ENCODE measurements at regions not wholly inside any gene's neighbourhood (a gene's known extent, or its start where the extent isn't known, plus 50 kb on each side); places are given as distances from the start of the nearest gene placed in this dataset.

- no peak for TF ChIP-seq CTCF (IDR thresholded peaks at IDR 0.05)
- TF ChIP-seq POLR2A (IDR thresholded peaks at IDR 0.05), result no peak
Measured at GRCh38 chr16:85552980-85553435, 60.1 kb upstream of the GSE1 start.

All from vagina (tissue), 2 donors.